HG03342 (cell line): ENCODE measurements at regions not wholly inside any gene's neighbourhood (a gene's known extent, or its start where the extent isn't known, plus 50 kb on each side); places are given as distances from the start of the nearest gene placed in this dataset.
A peak's percentile ranks its signal among the peaks of the same experiment; 100 is the strongest.

Experiments
- ATAC-seq: cut with Tn5 transposase; IDR thresholded peaks from one replicate; pipeline ENCODE4 v1.9.1; 2021; ENCODE audit warnings: mild to moderate bottlenecking, moderate library complexity; ENCODE audit not compliant: unreplicated experiment

DNA sequence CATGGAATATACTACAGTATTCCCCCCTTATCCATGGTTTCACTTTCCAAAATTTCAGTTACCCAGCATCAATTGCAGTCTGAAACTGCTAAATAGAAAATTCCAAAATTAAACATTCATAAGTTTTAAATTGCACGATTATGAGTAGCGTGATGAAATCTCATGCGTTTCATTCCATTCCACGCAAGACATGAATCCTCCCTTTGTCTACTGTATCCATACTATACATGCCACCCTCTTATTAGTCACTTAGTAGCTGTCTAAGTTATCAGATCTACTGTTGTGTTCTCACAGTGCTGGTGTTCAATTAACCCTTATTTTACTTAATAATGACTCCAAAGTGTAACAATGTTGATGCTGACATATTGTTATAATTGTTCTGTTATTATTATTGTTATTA lies 261.2 kb upstream of the NDST4 start:
- no peak for ATAC-seq

GRCh38 chr4:115370490-115370889 lies 257.1 kb upstream of the NDST4 start:
- no peak for ATAC-seq

DNA sequence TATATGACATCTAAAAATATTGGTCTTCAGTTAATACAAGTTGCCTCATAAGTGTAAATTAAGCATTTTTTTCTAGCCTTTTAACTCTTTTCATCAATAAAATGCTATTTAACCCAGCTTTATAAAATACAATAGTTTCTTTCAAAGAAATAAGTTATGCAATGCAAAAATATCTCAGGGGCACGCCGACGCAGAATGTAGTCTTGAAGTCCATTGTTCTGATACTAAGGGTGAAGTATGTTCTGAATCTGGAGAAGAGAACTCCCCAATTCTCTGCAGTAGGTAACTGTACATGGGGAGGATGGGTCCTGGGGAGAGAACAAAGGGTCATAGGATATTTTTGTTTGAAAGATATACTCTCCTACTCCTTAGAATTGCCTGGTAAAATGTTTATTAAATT lies 256.6 kb upstream of the NDST4 start:
- ATAC-seq: no peak

DNA sequence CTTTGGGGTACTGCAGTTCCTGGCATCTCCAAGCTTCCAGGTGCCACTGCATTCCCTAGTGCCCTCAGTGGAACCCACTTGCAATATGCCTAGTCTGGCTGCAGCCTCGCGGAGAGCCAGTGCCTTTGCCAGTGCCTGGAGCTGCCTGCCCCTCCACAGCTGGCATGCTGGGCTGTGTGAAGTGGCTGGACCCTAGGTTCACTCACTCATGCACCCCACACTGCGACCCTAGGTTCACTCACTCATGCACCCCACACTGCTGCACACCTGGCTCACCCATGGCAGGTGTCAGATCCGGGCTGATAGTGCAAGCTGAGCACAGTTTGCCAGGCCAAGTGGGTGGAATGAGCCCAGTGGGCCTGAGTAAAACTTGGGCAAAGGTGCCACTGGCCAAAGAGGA lies 253.0 kb upstream of the NDST4 start:
- ATAC-seq: no peak

GRCh38 chr4:115365185-115365584 lies 251.8 kb upstream of the NDST4 start:
- no peak for ATAC-seq

DNA sequence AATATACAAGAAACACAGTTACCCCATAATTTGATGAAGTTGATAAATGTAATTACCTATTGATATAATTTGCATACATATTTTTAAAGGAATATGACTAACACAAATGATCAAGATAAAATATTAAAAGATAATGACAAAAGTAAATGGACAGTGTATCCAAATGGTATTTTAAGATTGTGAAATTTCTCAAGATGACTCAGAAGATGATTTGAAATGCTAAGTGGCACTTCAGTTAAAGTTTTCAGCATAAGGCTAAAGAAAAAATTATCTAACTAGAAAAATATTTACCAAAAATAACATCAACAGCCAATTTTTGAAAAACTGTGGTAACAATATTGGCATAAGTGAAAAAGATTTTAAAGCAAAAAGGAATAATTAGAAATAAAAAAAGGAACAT lies 248.4 kb upstream of the NDST4 start:
- no peak for ATAC-seq

DNA sequence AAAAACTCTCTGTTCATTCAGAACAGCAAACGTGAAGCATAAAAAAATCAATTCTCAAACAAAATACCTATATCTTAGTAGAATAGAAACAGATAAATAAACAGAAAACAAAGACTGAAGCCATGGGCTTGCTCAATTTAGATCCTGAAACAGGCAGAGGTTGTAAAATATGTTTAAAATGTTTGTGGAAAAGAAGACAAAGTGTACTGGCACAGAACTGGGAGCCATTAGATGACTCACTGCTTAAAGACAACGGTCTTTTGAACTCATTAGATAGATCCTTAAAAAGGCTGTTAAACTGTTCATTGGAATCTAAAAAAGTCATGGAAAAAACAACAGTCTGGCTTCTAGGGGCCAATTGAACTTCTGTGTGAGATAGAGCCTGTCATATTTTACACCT lies 247.0 kb upstream of the NDST4 start:
- ATAC-seq: no peak

DNA sequence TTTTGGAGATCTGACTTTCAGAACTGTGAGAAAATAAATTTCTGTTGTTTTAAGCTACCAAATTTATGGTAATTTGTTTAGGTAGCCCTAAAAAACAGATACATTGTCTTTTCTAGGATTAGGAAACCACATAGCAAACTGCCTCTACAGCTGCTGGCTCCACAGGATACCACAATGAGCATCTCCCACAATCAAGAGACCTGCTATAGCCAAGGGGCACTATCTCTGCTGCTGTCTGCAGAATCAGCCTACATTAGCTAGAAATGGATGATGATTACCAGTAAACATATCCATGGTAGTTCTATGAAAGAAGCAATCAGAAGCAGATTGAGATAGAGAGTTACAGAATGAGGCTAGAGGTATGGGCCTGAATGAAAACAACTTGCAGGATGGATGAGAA lies 244.4 kb upstream of the NDST4 start:
- ATAC-seq: no peak

DNA sequence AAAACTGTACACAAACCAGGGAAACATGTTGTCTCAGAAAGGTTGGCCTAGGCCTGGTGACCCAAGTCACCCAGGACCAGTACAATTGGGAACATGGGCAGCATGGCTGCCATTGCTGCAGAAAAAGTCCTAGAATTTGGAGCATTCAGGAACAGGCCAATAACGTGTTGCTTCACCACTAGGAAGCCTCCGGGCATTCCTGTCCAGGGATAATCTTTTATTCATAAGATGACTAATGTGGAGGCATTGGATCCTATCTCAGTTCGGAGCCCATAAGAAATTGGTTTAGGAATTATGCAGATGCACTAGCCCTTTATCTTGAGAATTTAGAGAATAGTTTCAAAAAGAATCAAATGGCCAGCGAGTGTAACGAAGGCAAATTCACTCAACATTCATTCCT lies 242.8 kb upstream of the NDST4 start:
- no peak for ATAC-seq

DNA sequence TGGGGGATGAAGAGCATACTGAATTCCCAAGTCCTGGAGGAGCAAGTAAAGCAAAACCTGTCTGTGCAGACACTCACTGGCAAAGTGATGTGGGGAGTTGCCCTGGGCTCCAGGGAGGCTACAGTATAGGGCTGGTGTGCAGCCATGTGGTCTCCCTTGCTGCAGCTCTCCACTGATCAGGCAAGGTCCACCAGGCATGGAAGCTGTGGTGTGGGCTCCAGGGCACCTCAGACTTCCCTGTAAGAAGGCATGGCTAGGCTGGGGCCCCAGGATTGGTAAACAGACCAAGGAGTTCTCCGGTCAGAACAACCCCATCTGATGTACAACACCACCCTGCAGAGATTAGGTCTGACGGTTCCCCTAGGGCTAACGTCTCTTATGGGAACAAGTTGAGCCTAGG lies 241.9 kb upstream of the NDST4 start:
- no peak for ATAC-seq

DNA sequence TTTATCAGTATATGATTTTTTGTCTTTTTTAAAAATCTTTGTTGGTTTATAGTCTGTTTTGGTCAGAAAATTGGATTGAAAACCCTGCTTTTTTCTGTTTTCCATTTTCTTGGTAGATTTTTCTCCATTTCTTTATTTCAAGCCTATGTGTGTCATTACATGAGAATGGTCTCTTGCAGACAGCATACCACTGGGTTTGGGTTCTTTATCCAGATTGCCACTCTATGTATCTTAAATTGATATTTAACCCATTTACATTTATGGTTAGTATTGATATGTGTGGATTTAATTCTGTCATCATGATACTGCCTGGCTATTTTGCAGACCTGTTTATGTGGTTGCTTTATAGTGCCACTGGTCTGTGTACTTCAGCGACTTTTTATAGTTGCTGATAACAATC lies 239.9 kb upstream of the NDST4 start:
- ATAC-seq: no peak

GRCh38 chr4:115343171-115343570 lies 229.8 kb upstream of the NDST4 start:
- ATAC-seq: no peak

DNA sequence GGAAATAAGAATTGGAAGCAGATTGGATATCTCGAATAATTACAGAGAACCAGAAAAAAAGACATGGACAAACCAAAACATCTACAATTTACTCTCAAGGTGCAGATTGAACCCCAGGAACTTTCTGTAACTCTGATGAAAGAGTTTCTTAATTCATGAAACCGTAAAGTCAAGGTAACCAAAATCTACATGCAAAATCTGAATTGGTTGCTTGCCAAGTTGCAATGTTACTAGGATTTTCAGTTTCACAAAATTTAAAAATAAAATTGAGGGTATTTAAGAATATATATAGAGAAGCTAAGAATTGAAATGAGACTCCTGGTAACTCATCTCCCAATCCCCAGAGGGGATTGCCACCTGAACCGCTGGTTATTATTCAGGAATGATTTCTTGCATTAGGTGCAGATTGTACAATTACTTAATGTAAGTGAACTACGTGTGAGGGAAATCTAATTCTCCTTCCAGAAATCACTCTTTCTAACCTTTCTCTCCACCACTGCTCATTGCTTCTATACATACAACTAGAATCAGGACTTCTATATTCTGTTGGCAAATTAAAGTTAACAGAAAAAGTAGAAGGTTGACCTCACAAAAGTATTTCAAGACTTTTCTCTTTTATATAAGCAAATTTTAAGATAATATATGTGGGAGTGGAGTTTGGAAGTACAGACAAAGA lies 221.5 kb upstream of the NDST4 start:
- no peak for ATAC-seq

- ATAC-seq: no peak
Measured at GRCh38 chr4:115332078-115332477, 218.7 kb upstream of the NDST4 start.

GRCh38 chr4:115331241-115331640 lies 217.8 kb upstream of the NDST4 start:
- ATAC-seq: no peak

DNA sequence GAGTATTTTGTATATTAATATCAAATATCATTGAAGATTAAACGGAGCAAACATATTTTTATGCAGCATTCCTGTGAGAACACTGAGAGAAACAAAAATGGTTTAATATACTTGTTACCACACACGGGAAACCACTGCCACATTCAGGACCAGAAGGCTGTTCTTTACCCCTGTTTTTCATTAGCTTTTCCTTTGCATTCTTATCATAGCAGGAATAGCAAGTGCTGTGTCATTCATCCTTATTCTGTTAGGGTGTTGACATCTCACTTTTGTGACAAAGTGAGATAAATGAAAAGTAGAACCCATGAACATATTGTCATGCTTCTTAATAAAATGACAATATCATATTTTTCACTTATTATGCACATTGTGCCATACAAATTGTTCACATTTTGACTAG lies 212.4 kb upstream of the NDST4 start:
- no peak for ATAC-seq

- ATAC-seq: no peak
Measured at GRCh38 chr4:115323106-115323707, 209.8 kb upstream of the NDST4 start.

DNA sequence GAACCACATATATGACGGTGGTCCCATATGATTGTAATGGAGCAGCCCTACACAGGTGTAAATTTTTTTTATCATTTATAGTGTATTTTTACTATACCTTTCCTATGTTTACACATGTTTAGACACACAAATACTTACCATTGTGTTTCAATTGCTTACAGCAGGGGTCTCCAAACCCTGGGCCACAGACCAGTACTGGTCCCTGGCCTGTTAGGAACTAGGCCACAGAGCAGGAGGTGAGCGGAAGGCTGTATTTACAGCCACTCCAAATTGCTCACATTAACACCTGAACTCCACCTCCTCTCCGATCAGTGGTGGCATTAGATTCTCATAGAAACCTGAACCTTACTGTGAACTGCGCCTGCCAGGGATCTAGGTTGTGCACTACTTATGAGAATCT lies 201.8 kb upstream of the NDST4 start:
- no peak for ATAC-seq

DNA sequence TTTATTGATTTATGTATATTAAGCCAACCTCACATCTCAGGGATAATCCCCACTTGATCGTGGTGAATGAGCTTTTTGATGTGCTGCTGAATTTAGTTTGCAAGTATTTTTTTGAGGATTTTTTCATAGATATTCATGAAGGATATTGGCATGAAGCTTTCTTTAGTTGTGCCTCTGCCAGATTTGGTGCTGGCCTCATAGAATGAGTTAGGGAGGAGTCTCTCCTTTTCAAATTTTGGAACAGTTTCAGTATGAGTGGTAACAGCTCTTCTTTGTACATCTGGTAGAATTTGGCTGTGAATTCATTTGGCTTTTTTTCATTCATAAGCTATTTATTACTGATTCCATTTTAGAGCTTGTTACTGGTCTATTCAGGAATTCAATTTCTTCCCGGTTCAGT lies 197.2 kb upstream of the NDST4 start:
- no peak for ATAC-seq

DNA sequence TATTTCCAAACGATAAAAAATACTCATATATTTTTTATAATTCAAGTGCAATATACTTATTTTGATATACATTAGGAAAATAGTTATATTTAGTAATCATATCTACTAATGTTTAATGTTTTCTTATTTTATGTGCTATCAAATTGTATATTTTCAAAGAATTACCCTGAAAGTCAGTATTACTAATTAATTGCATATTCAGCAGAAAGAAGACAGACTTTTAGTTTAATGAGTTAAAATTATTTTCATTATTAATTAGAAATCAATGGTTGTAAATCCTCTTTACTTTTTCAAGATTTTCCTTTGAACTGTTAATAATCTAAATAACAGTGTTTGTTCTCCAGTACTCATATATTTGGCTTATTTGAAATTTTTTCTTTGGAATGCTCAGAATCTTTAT lies 181.3 kb upstream of the NDST4 start:
- ATAC-seq: no peak

- ATAC-seq: no peak
Measured at GRCh38 chr4:115293093-115293462, 179.7 kb upstream of the NDST4 start.

- peak; percentile 71 for ATAC-seq
Measured at GRCh38 chr4:115292320-115293092, 179.1 kb upstream of the NDST4 start.
